Lower lobe of right lung (tissue), 2 donors: ENCODE measurements at regions not wholly inside any gene's neighbourhood (a gene's known extent, or its start where the extent isn't known, plus 50 kb on each side); places are given as distances from the start of the nearest gene placed in this dataset.

ENCODE experiments used
- ATAC-seq, 2 donors: fragments of 200-7000 bp; cut with Tn5 transposase; one replicate each; pipeline ENCODE4 v1.9.1; 2020 to 2022; ENCODE audit warnings: mild to moderate bottlenecking in 2 of 2, moderate library complexity in 2 of 2
- DNase-seq: peaks from one replicate; pipeline ENCODE4 v3.0.0-alpha.2; 2020
- H3K27ac ChIP-seq: fragments of 200-600 bp; one replicate; pipeline ENCODE4 v1.8.0; 2022
- H3K27me3 ChIP-seq: fragments of 200-600 bp; one replicate; pipeline ENCODE4 v1.8.0; 2022; ENCODE audit warnings: low read depth
- H3K36me3 ChIP-seq: fragments of 200-600 bp; one replicate; pipeline ENCODE4 v1.8.0; 2022; ENCODE audit warnings: mild to moderate bottlenecking
- H3K4me1 ChIP-seq: fragments of 200-600 bp; one replicate; pipeline ENCODE4 v1.8.0; 2022
- H3K4me3 ChIP-seq: fragments of 200-600 bp; one replicate; pipeline ENCODE4 v1.8.0; 2022; ENCODE audit warnings: mild to moderate bottlenecking
- H3K9me3 ChIP-seq: fragments of 200-600 bp; one replicate; pipeline ENCODE4 v1.8.0; 2022
- CTCF ChIP-seq: fragments of 200-600 bp; IDR thresholded peaks from one replicate; pipeline ENCODE4 v1.8.0; 2022; ENCODE audit warnings: antibody characterized with exemption, mild to moderate bottlenecking
- intact Hi-C: fragments of 100-400 bp; cut with DNase I; formaldehyde crosslinking; loops from one replicate; pipeline ENCODE4 v1.11.0; 2022
- donor health status: DM: no; HTN: yes; CAD: no; lungs with severe emphysema.

DNA sequence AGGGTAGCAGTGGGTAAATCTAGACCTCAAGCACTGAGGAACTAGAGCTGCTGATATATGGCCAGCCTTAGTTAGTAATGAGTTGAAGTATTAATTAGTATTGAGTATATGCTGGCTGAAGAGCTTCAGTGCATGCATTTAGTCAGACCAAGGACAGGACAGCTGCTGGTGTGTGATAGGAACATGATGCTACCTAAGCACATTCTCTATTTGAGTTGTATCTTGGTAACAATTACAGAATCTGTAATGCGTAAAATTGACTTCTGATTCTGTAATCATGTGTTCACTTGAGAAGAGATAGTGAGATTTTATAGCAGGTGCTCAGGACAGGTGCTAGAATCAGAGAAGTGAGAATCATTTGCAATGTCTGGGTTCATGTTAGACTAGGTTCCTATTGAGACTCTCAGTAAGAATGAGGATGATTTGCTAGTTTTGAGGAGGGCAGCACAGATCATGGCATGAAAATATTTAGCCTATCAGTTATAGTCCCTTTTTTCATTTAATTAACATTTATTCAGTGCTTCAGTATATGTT is 369.4 kb upstream of the HS3ST5 start:
- ATAC-seq (no peak), DNase-seq (no peak)
- intact Hi-C loops, result no loop called here
- Histone ChIP-seq H3K4me3 (no peak overlapping the region), H3K4me1 (no peaks in the 10 kb centered on the region), H3K9me3 (no peaks in the 10 kb centered on the region), H3K27ac (no peak overlapping the region), H3K27me3 (no peaks in the 10 kb centered on the region), H3K36me3 (no peaks in the 10 kb centered on the region)
- no peak for TF ChIP-seq CTCF

- intact Hi-C loops, result no loop called here
- Histone ChIP-seq H3K27me3 (no peaks in the 10 kb centered on the region), H3K4me3 (no peak overlapping the region), H3K4me1 (no peaks in the 10 kb centered on the region), H3K9me3 (no peaks in the 10 kb centered on the region), H3K36me3 (no peaks in the 10 kb centered on the region), H3K27ac (no peak overlapping the region)
- no peak for DNase-seq
- ATAC-seq, result no peak
- no peak for TF ChIP-seq CTCF
These were observed 364.3 kb upstream of the HS3ST5 start for GRCh38 chr6:114707081-114707620.

DNA sequence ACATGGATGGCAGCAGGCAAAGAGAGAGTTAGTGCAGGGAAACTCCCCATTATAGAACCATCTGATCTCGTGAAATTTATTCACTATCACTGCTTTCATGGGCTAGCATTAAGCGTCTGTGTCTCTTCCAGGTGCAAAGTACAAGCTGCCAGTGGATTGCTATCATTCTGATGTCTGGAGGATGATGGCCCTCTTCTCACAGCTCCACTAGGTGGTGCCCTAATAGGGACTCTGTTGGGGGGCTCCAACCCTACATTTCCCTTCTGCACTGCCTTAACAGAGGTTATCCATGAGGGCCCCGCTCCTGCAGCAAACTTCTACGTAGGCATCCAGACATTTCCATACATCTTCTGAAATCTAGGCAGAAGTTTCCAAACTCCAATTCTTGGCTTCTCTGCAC is 347.8 kb upstream of the HS3ST5 start:
- Histone ChIP-seq H3K4me3 (no peak overlapping the region), H3K27me3 (no peaks in the 10 kb centered on the region), H3K9me3 (no peaks in the 10 kb centered on the region), H3K4me1 (no peaks in the 10 kb centered on the region), H3K27ac (no peak overlapping the region), H3K36me3 (no peaks in the 10 kb centered on the region)
- no peak for TF ChIP-seq CTCF
- ATAC-seq (no peak), DNase-seq (no peak)
- intact Hi-C loops, result no loop called here

- Histone ChIP-seq H3K4me3 (no peak overlapping the region), H3K36me3 (no peaks in the 10 kb centered on the region), H3K27ac (no peak overlapping the region), H3K4me1 (no peaks in the 10 kb centered on the region), H3K9me3 (no peaks in the 10 kb centered on the region), H3K27me3 (no peaks in the 10 kb centered on the region)
- TF ChIP-seq CTCF, result no peak
- no peak for ATAC-seq
- intact Hi-C loops, result no loop called here
- DNase-seq, result no peak
These were observed 316.7 kb upstream of the HS3ST5 start for GRCh38 chr6:114659513-114659912.

- no peak overlapping the region for H3K27ac ChIP-seq
- H3K4me3 ChIP-seq, result no peak overlapping the region
- no peaks in the 10 kb centered on the region for H3K36me3 ChIP-seq
- no peak for DNase-seq
- no peaks in the 10 kb centered on the region for H3K27me3 ChIP-seq
- ATAC-seq, result no peak
- TF ChIP-seq CTCF, result no peak
- no peaks in the 10 kb centered on the region for H3K9me3 ChIP-seq
- H3K4me1 ChIP-seq, result no peaks in the 10 kb centered on the region
- intact Hi-C loops, result no loop called here
These were observed 308.8 kb upstream of the HS3ST5 start for GRCh38 chr6:114651611-114652010.

DNA sequence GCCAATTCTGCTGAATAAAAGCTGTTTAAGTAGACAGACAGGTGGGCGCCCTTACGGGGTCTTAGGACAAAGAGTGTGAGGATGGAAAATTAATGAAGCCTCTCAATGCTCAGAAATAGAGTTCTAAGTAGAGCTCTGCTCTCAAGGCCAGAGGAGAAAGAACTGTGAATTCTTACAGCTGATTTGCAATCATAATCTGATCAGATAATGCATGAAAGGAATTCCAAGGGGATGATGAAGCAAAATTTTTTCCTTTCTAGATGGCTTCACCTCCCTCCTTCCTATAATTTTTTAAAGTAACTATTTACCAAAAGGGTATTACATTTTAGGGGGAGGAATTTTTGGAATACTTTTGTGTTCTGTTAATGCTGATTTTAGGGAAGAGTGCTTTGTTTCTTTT is 308.1 kb upstream of the HS3ST5 start:
- no peak for ATAC-seq

More for the DNA sequence above, 308.1 kb upstream of the HS3ST5 start:
- H3K9me3 ChIP-seq, result no peaks in the 10 kb centered on the region
- H3K27me3 ChIP-seq, result no peaks in the 10 kb centered on the region
- DNase-seq, result no peak
- H3K27ac ChIP-seq, result no peak overlapping the region
- H3K4me3 ChIP-seq, result no peak overlapping the region
- TF ChIP-seq CTCF, result no peak
- H3K4me1 ChIP-seq, result no peaks in the 10 kb centered on the region
- no peaks in the 10 kb centered on the region for H3K36me3 ChIP-seq
- intact Hi-C loops, result no loop called here
